Kidney (tissue), 13 donors: ENCODE measurements at regions not wholly inside any gene's neighbourhood (a gene's known extent, or its start where the extent isn't known, plus 50 kb on each side); places are given as distances from the start of the nearest gene placed in this dataset.
"Not testable (repeated sequence)": the region's sequence is repeated elsewhere in the genome, so short reads cannot be mapped to it uniquely, and the experiment has no call there.

ENCODE experiments used
- DNase-seq, 5 donors: peaks; one replicate each; pipeline ENCODE4 v3.0.0-alpha.2; 2013 to 2020
- FAIRE-seq: peaks from 2 replicates; lab custom pipeline; 2012; peaks lifted over from hg19 to GRCh38; lab: Jason Lieb, UNC
- H3K27ac ChIP-seq, 2 donors: one replicate each; pipeline ENCODE4 v1.7.0; 2013; ENCODE audit warnings: low read depth in 2 of 2, low read length in 2 of 2, inconsistent platforms in 1 of 2
- H3K27me3 ChIP-seq: one replicate; pipeline ENCODE4 v1.7.1; 2013; ENCODE audit warnings: low read length, inconsistent platforms; ENCODE audit not compliant: control insufficient read depth, insufficient read depth
- H3K36me3 ChIP-seq, 3 donors: one replicate each; pipeline versions ENCODE4 v1.7.0 to v1.7.1; 2013; ENCODE audit warnings: low read length in 3 of 3, control low read depth in 1 of 3, inconsistent platforms in 1 of 3; ENCODE audit not compliant: insufficient read depth in 3 of 3, control insufficient read depth in 2 of 3
- H3K4me1 ChIP-seq, 3 donors: one replicate each; pipeline versions ENCODE4 v1.7.0 to v1.7.1; 2013; ENCODE audit warnings: low read length in 3 of 3, inconsistent platforms in 1 of 3, low read depth in 1 of 3; ENCODE audit not compliant: control insufficient read depth in 2 of 3, insufficient read depth in 2 of 3
- H3K4me3 ChIP-seq, 3 donors: one replicate each; pipeline versions ENCODE4 v1.7.0 to v1.8.1; 2013; ENCODE audit warnings: low read length in 3 of 3, control low read depth in 1 of 3, inconsistent platforms in 1 of 3
- H3K9ac ChIP-seq, 3 donors: one replicate each; pipeline versions ENCODE4 v1.7.0 to v1.7.1; 2013; ENCODE audit warnings: low read length in 3 of 3, control low read depth in 1 of 3, inconsistent platforms in 1 of 3
- H3K9me3 ChIP-seq, 3 donors: one replicate each; pipeline versions ENCODE4 v1.7.0 to v1.7.1; 2013; ENCODE audit warnings: low read length in 3 of 3, control low read depth in 1 of 3, inconsistent platforms in 1 of 3; ENCODE audit not compliant: control insufficient read depth in 2 of 3, insufficient read depth in 1 of 3
- CTCF ChIP-seq: IDR thresholded peaks from 3 replicates; pipeline ENCODE4 v1.5.1; 2012; ENCODE audit warnings: mild to moderate bottlenecking, moderate library complexity, borderline replicate concordance; ENCODE audit not compliant: insufficient read depth; ENCODE audit errors: extremely low read depth
- intact Hi-C: fragments of 100-400 bp; cut with DNase I; formaldehyde crosslinking; loops from one replicate; pipeline ENCODE4 v1.11.1; 2022
- donor health status: control.
- donor health status: control.
- donor health status: control.
- donor health status: control.
- donor health status: control.
- donor health status: DM: yes; HTN: yes; CAD: no.
- donor health status: Normal renal cell carcinoma (clear cell type).

GRCh38 chr2:13669607-13670006, 952.9 kb downstream of the TRIB2 start:
- no peaks in the 10 kb centered on the region for H3K27me3 ChIP-seq
- DNase-seq, result no peak
- H3K9ac ChIP-seq, result no peak overlapping the region
- H3K4me1 ChIP-seq, result no peaks in the 10 kb centered on the region
- no peak overlapping the region for H3K27ac ChIP-seq
- H3K9me3 ChIP-seq, result peaks cover 0 to 4% (median 0%) of the 10 kb centered on the region in 3 donors
- FAIRE-seq, result no peak
- no peaks in the 10 kb centered on the region for H3K36me3 ChIP-seq
- TF ChIP-seq CTCF, result no peak
- no peak overlapping the region for H3K4me3 ChIP-seq
- intact Hi-C loops, result no loop called here

DNA sequence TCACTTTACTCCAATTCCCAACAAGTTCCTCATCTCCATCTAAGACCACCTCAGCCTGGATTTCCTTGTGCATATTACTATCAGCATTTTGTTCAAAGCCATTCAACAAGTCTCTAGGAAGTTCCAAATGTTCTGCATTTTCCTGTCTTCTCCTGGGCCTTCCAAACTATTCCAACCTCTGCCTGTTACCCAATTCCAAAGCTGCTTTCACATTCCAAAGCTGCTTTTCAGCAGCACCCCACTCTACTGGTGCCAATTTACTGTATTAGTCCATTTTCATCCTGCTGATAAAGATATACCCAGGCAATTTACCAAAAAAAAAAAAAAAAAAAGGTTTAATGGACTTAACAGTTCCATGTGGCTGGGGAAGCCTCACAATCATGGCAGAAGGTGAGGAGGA, 957.1 kb downstream of the TRIB2 start:
- H3K4me3 ChIP-seq, H3K27me3 ChIP-seq, DNase-seq, intact Hi-C loops, H3K36me3 ChIP-seq, H3K9ac ChIP-seq, H3K4me1 ChIP-seq, H3K9me3 ChIP-seq, FAIRE-seq, H3K27ac ChIP-seq: not testable (repeated sequence)

DNA sequence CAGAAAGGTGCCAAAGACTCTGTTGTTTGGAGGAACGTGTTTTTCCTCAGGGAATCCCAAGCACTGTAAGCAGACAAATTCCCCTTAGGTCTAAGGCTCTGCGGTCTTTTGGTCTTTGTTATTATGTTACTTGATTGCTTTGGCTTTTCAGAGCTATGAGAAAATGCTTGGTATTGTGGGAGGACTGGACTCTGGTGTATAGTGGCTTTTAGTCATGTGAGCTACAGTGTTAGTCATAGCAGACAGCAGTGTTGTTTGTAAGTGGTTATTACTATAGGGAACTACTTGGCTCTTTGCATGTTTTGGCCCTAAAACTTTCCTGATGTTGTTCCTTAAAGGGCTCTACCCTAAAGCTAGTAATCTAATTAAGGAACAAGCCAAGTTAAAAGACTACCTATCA, 956.2 kb upstream of the LRATD1 start:
- Histone ChIP-seq H3K36me3 (no peaks in the 10 kb centered on the region), H3K4me1 (no peaks in the 10 kb centered on the region), H3K9ac (no peak overlapping the region), H3K27ac (no peak overlapping the region), H3K9me3 (no peaks in the 10 kb centered on the region), H3K27me3 (no peaks in the 10 kb centered on the region), H3K4me3 (no peak overlapping the region)
- TF ChIP-seq CTCF, result no peak
- DNase-seq, result no peak
- no peak for FAIRE-seq
- intact Hi-C loops, result no loop called here

- no peak for TF ChIP-seq CTCF
These were observed 950.6 kb upstream of the LRATD1 start for GRCh38 chr2:13681936-13682335.

More at GRCh38 chr2:13681936-13682335, 950.6 kb upstream of the LRATD1 start:
- intact Hi-C loops, result no loop called here
- Histone ChIP-seq H3K36me3 (no peaks in the 10 kb centered on the region), H3K4me3 (no peak overlapping the region), H3K27ac (no peak overlapping the region), H3K27me3 (no peaks in the 10 kb centered on the region), H3K4me1 (no peaks in the 10 kb centered on the region), H3K9me3 (peaks cover 0 to 4% (median 4%) of the 10 kb centered on the region in 3 donors), H3K9ac (no peak overlapping the region)
- FAIRE-seq (no peak), DNase-seq (no peak)
